ENCODE measurements at regions not wholly inside any gene's neighbourhood (a gene's known extent, or its start where the extent isn't known, plus 50 kb on each side); places are given as distances from the start of the nearest gene placed in this dataset.

DNA sequence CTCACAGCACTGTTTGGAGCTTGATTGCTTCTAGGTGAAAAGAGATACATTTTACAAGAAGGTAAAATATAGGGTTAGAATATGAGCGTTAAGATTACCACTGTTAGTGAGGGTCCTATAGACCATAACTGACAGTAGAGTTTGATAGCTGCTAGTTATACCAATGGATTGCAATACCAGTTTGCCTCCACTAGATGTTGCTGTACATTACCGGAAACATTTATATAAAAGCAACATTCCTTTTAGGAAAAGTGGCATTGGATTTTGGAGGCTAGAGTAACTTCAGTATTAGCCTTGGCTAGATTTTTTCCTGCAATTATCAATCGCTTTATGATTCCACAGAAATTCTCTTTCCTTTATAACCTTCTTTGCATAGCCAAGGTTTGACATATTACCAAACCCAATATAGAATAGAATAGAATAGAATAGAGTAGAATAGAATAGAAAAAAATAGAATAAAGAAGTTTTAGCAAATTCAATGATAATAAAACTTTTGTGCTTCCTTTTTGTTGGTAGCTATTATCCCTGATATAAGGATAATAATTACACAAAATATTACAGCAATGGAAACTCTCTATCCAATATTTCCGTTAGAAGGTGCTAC lies 1093.6 kb upstream of the ALCAM start:
- TF ChIP-seq, protein P1, sequence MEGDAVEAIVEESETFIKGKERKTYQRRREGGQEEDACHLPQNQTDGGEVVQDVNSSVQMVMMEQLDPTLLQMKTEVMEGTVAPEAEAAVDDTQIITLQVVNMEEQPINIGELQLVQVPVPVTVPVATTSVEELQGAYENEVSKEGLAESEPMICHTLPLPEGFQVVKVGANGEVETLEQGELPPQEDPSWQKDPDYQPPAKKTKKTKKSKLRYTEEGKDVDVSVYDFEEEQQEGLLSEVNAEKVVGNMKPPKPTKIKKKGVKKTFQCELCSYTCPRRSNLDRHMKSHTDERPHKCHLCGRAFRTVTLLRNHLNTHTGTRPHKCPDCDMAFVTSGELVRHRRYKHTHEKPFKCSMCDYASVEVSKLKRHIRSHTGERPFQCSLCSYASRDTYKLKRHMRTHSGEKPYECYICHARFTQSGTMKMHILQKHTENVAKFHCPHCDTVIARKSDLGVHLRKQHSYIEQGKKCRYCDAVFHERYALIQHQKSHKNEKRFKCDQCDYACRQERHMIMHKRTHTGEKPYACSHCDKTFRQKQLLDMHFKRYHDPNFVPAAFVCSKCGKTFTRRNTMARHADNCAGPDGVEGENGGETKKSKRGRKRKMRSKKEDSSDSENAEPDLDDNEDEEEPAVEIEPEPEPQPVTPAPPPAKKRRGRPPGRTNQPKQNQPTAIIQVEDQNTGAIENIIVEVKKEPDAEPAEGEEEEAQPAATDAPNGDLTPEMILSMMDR (IDR thresholded peaks at IDR 0.05; ENCODE audit: extremely low read depth, missing control alignments) = peak; percentile 45
- no peak for DNase-seq (ENCODE audit: low spot score)

DNA sequence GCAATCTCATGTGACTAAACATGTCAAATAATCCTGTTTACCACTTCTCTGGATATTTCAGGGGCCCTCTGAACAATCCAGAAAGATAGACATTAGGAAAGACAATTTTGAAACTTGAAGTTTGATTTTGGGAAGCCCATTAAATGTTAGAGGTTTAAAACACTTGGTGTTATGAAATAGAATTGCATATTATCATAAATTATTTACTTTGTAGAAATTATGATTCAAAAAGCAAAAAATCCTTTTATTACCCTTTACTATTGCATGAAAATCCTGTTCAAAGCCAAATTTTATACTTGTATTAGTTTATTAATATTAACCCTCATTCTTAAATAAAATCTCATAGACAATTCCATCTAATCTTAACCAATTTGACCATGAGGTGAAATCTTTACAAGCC lies 1091.5 kb upstream of the ALCAM start:
- TF ChIP-seq, protein P1 (IDR thresholded peaks at IDR 0.05; ENCODE audit: extremely low read depth, missing control alignments) = no peak
- DNase-seq (ENCODE audit: low spot score) = no peak

DNA sequence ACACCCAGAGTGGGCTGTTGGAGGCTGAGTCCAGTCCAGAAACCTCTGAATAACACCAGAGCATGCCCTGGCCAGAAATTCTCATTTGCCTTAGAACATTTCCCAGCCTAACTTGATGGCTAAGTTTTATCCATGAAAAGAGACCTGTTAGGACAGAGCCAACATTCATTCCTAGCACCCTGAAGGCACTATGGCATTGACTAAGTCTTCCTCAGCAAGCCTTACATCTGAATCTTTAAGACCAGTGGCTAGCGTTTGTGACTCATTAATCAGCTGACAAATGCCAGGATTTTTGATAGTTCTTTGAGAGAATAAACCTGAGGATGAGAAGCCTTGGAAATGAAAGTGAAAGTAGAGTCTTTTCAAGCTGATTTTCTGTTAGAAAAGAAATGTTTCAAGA lies 1087.1 kb upstream of the ALCAM start:
- DNase-seq (ENCODE audit: low spot score) = no peak
- TF ChIP-seq, protein P1 (IDR thresholded peaks at IDR 0.05; ENCODE audit: extremely low read depth, missing control alignments) = no peak

DNA sequence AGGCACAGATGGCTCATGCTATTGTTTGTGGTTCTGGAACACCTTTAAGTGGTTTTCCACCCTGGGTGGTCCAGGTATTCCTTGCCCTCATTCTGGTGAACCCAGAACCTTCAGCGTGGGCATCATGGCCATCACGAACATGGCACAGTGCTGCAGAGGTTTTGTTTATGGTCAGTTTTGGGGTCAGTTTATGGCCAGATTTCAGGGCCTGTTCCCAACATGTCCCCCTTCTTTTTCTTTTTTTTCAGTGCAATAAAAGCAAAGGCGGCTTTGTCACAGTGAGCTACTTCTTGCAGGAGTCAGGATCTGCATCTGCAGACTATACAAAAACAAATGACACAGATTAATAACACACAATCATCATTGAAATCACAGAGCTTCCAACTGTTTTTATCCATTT lies 1085.0 kb upstream of the ALCAM start:
- TF ChIP-seq, protein P1 (IDR thresholded peaks at IDR 0.05; ENCODE audit: extremely low read depth, missing control alignments) = no peak
- DNase-seq (ENCODE audit: low spot score) = no peak

DNA sequence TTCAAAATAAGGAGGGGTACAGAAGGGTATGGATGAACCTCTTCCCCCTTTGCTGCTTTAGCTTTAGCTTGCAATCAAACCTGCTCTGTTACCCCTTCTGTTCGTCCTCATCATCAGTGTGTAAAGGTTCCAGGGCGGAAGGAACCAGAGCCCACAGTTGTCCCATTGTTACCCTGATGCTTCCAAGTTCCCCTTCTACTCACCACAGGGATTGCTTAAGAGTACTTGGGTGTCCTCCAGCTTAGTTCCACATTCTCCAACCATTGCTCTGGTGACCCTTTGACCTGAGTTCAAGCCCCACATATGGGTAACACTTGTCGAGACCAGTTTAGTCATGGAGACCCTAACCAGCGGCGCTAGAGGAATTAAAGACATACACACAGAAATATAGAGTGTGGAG lies 1080.1 kb upstream of the ALCAM start:
- TF ChIP-seq, protein P1 (IDR thresholded peaks at IDR 0.05; ENCODE audit: extremely low read depth, missing control alignments) = no peak
- DNase-seq (ENCODE audit: low spot score) = no peak

DNA sequence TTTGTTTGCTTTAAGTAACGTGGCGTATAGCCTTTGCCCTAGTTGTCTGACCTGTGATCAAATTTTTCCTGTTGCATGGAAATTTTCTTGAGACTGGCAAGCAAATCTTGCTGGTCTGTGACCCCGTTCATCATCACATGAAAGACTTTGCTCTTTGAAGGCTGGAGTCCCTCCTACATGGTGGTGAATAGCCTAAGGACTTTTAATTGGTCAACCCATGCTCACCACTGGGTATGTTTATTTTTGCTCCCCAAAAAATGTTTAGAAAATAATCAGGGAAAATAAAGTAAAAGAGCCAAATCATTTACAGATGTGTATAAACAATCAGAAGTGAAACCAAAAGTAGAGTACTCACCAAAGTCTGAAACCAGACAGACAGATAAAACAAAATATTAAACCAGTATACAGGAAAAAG lies 1075.3 kb upstream of the ALCAM start:
- TF ChIP-seq, protein P1 (IDR thresholded peaks at IDR 0.05; ENCODE audit: extremely low read depth, missing control alignments) = no peak
- DNase-seq (ENCODE audit: low spot score) = peak; percentile 10

- DNase-seq (ENCODE audit: low spot score) = no peak
- TF ChIP-seq, protein P1 (IDR thresholded peaks at IDR 0.05; ENCODE audit: extremely low read depth, missing control alignments) = no peak
Measured at GRCh38 chr3:104291878-104292277, 1074.8 kb upstream of the ALCAM start.

Measured in GM20000 (cell line).